ENCODE measurements at regions not wholly inside any gene's neighbourhood (a gene's known extent, or its start where the extent isn't known, plus 50 kb on each side); places are given as distances from the start of the nearest gene placed in this dataset.
"Not testable (repeated sequence)": the region's sequence is repeated elsewhere in the genome, so short reads cannot be mapped to it uniquely, and the experiment has no call there.

DNA sequence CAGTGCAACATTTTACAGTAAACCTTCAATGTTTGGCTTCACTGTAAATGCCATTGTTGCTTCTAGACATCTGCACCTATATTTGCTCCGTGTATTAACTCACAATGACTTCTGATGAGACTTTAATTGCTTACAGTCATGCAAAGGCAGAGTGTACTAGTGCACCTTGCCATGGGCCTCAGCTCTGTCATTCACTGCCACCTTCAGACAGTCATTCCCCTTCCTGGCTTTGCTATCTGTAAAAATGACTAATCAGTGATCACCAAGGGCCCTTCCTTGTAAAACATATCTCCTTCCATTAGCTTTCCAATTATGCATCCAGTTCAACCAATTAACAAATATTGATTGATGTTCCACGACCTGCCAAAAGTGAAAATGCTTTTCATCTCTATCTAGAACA lies 120.3 kb downstream of the ARRDC4 start:
- intact Hi-C loops (cut with micrococcal nuclease), result no loop called here
- H3K27me3 Mint-ChIP-seq (ENCODE audit: insufficient read depth, unreplicated experiment), result no peaks in the 10 kb centered on the region
- no peaks in the 10 kb centered on the region for H3K4me1 Mint-ChIP-seq (ENCODE audit: insufficient read depth, unreplicated experiment)
- no peak overlapping the region for H3K4me3 Mint-ChIP-seq (ENCODE audit: unreplicated experiment)
- H3K9me3 Mint-ChIP-seq (ENCODE audit: unreplicated experiment), result no peaks in the 10 kb centered on the region
- DNase-seq (ENCODE audit: unreplicated experiment), result peak; percentile 2
- no peaks in the 10 kb centered on the region for H3K36me3 Mint-ChIP-seq (ENCODE audit: insufficient read depth, unreplicated experiment)
- ChIA-PET CTCF (interaction anchor here (0.6 to 3.0 kb wide), 7 partner anchors 21 to 347 kb away, joined by 3 to 15 read pairs (median 3); no protein-coding TSS in a partner anchor), POLR2A (no interaction called here)
- no TSS peak for BruUV-seq (replicated peaks)
- TF ChIP-seq, protein P1, sequence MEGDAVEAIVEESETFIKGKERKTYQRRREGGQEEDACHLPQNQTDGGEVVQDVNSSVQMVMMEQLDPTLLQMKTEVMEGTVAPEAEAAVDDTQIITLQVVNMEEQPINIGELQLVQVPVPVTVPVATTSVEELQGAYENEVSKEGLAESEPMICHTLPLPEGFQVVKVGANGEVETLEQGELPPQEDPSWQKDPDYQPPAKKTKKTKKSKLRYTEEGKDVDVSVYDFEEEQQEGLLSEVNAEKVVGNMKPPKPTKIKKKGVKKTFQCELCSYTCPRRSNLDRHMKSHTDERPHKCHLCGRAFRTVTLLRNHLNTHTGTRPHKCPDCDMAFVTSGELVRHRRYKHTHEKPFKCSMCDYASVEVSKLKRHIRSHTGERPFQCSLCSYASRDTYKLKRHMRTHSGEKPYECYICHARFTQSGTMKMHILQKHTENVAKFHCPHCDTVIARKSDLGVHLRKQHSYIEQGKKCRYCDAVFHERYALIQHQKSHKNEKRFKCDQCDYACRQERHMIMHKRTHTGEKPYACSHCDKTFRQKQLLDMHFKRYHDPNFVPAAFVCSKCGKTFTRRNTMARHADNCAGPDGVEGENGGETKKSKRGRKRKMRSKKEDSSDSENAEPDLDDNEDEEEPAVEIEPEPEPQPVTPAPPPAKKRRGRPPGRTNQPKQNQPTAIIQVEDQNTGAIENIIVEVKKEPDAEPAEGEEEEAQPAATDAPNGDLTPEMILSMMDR (IDR thresholded peaks at IDR 0.05; ENCODE audit: unreplicated experiment), result no peak
- H3K27ac Mint-ChIP-seq (ENCODE audit: low read depth, unreplicated experiment), result no peak overlapping the region

- TF ChIP-seq, protein P1 (IDR thresholded peaks at IDR 0.05; ENCODE audit: unreplicated experiment), result no peak
- Mint-ChIP-seq H3K27ac (ENCODE audit: low read depth, unreplicated experiment) (no peak overlapping the region), H3K36me3 (ENCODE audit: insufficient read depth, unreplicated experiment) (no peaks in the 10 kb centered on the region), H3K27me3 (ENCODE audit: insufficient read depth, unreplicated experiment) (no peaks in the 10 kb centered on the region), H3K4me1 (ENCODE audit: insufficient read depth, unreplicated experiment) (no peaks in the 10 kb centered on the region), H3K9me3 (ENCODE audit: unreplicated experiment) (peaks cover 8% of the 10 kb centered on the region), H3K4me3 (ENCODE audit: unreplicated experiment) (no peak overlapping the region)
- ChIA-PET CTCF (interaction anchor here (0.6 to 5.6 kb wide), 8 partner anchors 16 to 178 kb away, joined by 3 to 40 read pairs (median 4); no protein-coding TSS in a partner anchor), POLR2A (interaction anchor here (0.8 kb wide), 2 partner anchors 100 to 106 kb away, joined by 3 to 4 read pairs; no protein-coding TSS in a partner anchor)
- intact Hi-C loops (cut with micrococcal nuclease), result no loop called here
- DNase-seq (ENCODE audit: unreplicated experiment), result no peak
- no TSS peak for BruUV-seq (replicated peaks)
Measured at GRCh38 chr15:98083203-98083910, 122.9 kb downstream of the ARRDC4 start.

- Mint-ChIP-seq H3K27me3 (ENCODE audit: insufficient read depth, unreplicated experiment) (no peaks in the 10 kb centered on the region), H3K4me1 (ENCODE audit: insufficient read depth, unreplicated experiment) (no peaks in the 10 kb centered on the region), H3K9me3 (ENCODE audit: unreplicated experiment) (peaks cover 8% of the 10 kb centered on the region), H3K27ac (ENCODE audit: low read depth, unreplicated experiment) (no peak overlapping the region), H3K4me3 (ENCODE audit: unreplicated experiment) (no peak overlapping the region), H3K36me3 (ENCODE audit: insufficient read depth, unreplicated experiment) (no peaks in the 10 kb centered on the region)
- POLR2A ChIA-PET, result interaction anchor here (0.8 kb wide), 1 partner anchor 122 kb away, joined by 3 read pairs; no protein-coding TSS in a partner anchor
- BruUV-seq (replicated peaks), result no TSS peak
- DNase-seq (ENCODE audit: unreplicated experiment), result peak; percentile 74
- intact Hi-C loops (cut with micrococcal nuclease), result loop anchor here (1.0 to 2.0 kb wide), 4 partner anchors 89 to 176 kb away; partner anchors contain the start of gene ARRDC4
- TF ChIP-seq, protein P1 (IDR thresholded peaks at IDR 0.05; ENCODE audit: unreplicated experiment), result peak; percentile 53
- CTCF ChIA-PET, result interaction anchor here (0.6 to 5.6 kb wide), 20 partner anchors 13 to 1243 kb away, joined by 3 to 40 read pairs (median 4); no protein-coding TSS in a partner anchor
Measured at GRCh38 chr15:98085003-98085639, 124.6 kb downstream of the ARRDC4 start.

DNA sequence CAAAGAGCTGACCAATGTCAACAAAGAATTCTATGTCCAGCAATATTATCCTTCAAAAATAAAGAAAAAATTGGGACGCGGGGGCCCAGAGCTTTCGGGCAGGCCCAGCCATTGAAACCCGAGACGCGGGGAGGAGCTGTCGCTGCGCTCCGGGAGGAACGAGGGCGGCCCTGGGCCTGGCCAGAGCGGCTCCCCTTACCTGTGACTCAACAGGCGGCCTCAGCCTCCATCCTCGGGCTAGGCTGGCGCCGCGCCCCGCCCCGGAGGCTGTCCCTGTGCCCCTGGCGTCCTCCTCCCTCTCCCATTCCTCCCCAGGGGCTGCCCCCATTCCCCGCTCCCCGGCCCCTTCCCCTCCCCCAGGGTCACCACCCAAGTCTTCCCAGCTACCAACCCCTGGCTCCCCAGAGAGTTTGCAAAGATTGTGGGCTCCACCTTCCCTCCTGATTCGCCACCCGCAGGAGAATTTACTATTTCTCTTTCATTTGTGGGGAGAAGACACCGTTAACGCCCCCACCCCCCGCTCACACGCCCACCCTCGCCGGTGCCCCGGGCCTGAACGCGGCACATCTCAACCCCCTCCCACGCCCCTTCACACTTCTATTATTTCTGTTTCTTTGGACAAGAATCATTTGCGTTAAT lies 127.9 kb downstream of the ARRDC4 start:
- H3K27ac Mint-ChIP-seq (ENCODE audit: low read depth, unreplicated experiment); H3K9me3 Mint-ChIP-seq (ENCODE audit: unreplicated experiment); H3K27me3 Mint-ChIP-seq (ENCODE audit: insufficient read depth, unreplicated experiment); H3K4me1 Mint-ChIP-seq (ENCODE audit: insufficient read depth, unreplicated experiment); intact Hi-C loops (cut with micrococcal nuclease); H3K4me3 Mint-ChIP-seq (ENCODE audit: unreplicated experiment); POLR2A ChIA-PET; DNase-seq (ENCODE audit: unreplicated experiment); H3K36me3 Mint-ChIP-seq (ENCODE audit: insufficient read depth, unreplicated experiment); BruUV-seq (replicated peaks): not testable (repeated sequence)
- CTCF ChIA-PET, result interaction anchor here (1.0 to 5.6 kb wide), 8 partner anchors 91 to 340 kb away, joined by 3 to 40 read pairs (median 10); no protein-coding TSS in a partner anchor

- H3K27ac Mint-ChIP-seq (ENCODE audit: low read depth, unreplicated experiment); intact Hi-C loops (cut with micrococcal nuclease); H3K4me3 Mint-ChIP-seq (ENCODE audit: unreplicated experiment); CTCF ChIA-PET; H3K27me3 Mint-ChIP-seq (ENCODE audit: insufficient read depth, unreplicated experiment); H3K36me3 Mint-ChIP-seq (ENCODE audit: insufficient read depth, unreplicated experiment); POLR2A ChIA-PET; DNase-seq (ENCODE audit: unreplicated experiment); H3K4me1 Mint-ChIP-seq (ENCODE audit: insufficient read depth, unreplicated experiment); H3K9me3 Mint-ChIP-seq (ENCODE audit: unreplicated experiment); BruUV-seq (replicated peaks): not testable (repeated sequence)
Measured at GRCh38 chr15:98089352-98089751, 128.8 kb downstream of the ARRDC4 start.

GRCh38 chr15:98097986-98098385 lies 137.5 kb downstream of the ARRDC4 start:
- intact Hi-C loops (cut with micrococcal nuclease); H3K36me3 Mint-ChIP-seq (ENCODE audit: insufficient read depth, unreplicated experiment); H3K4me1 Mint-ChIP-seq (ENCODE audit: insufficient read depth, unreplicated experiment); H3K27me3 Mint-ChIP-seq (ENCODE audit: insufficient read depth, unreplicated experiment); H3K27ac Mint-ChIP-seq (ENCODE audit: low read depth, unreplicated experiment); H3K9me3 Mint-ChIP-seq (ENCODE audit: unreplicated experiment); H3K4me3 Mint-ChIP-seq (ENCODE audit: unreplicated experiment); BruUV-seq (replicated peaks); DNase-seq (ENCODE audit: unreplicated experiment): not testable (repeated sequence)
- ChIA-PET CTCF (interaction anchor here (0.6 to 1.1 kb wide), 2 partner anchors 12 to 85 kb away, joined by 3 read pairs; no protein-coding TSS in a partner anchor), POLR2A (interaction anchor here (0.7 kb wide), 1 partner anchor 127 kb away, joined by 3 read pairs; no protein-coding TSS in a partner anchor)
